ENCODE measurements at regions not wholly inside any gene's neighbourhood (a gene's known extent, or its start where the extent isn't known, plus 50 kb on each side); places are given as distances from the start of the nearest gene placed in this dataset.

GRCh38 chr11:109644152-109644551 lies 222.2 kb downstream of the C11orf87 start:
- FAIRE-seq: no peak
- H3K4me3 ChIP-seq (ENCODE audit: control insufficient read depth in 2 of 3, extremely low read depth in 1 of 3, insufficient read depth in 2 of 3, low read depth in 1 of 3, low read length in 3 of 3): no peak overlapping the region
- H3K27me3 ChIP-seq (ENCODE audit: control insufficient read depth, extremely low read depth, insufficient read depth, low read length): no peaks in the 10 kb centered on the region
- H3K27ac ChIP-seq (ENCODE audit: control insufficient read depth, insufficient read depth, low read length): no peak overlapping the region
- H2AFZ ChIP-seq (ENCODE audit: control insufficient read depth, low read length): no peak overlapping the region
- no peaks in the 10 kb centered on the region for H3K9me1 ChIP-seq (ENCODE audit: control insufficient read depth, extremely low read depth, insufficient read depth, low read length)
- H4K20me1 ChIP-seq (ENCODE audit: control insufficient read depth, extremely low read depth, insufficient read depth, low read length): no peaks in the 10 kb centered on the region
- DNase-seq (ENCODE audit: low read depth, low spot score): no peak
- H3K79me2 ChIP-seq (ENCODE audit: control insufficient read depth, insufficient read depth, low read length): no peaks in the 10 kb centered on the region
- H3K36me3 ChIP-seq (ENCODE audit: control insufficient read depth in 2 of 2, extremely low read depth in 1 of 2, insufficient read depth in 2 of 2, low read length in 2 of 2): no peaks in the 10 kb centered on the region
- no peak overlapping the region for H3K9ac ChIP-seq (ENCODE audit: control insufficient read depth, extremely low read depth, insufficient read depth, low read length)
- TF ChIP-seq EZH2 (IDR thresholded peaks at IDR 0.05; ENCODE audit: low read length) (no peak), CTCF (optimal IDR thresholded peaks at IDR 0.05 in 1 of 3, IDR thresholded peaks at IDR 0.05 in 1 of 3, conservative IDR thresholded peaks at IDR 0.05 in 1 of 3; ENCODE audit: extremely low read depth in 1 of 3, insufficient read depth in 2 of 3, low read length in 3 of 3) (no peak)
- no peaks in the 10 kb centered on the region for H3K9me3 ChIP-seq (ENCODE audit: control insufficient read depth, low read depth, low read length)
- H3K4me1 ChIP-seq (ENCODE audit: control insufficient read depth, extremely low read depth, insufficient read depth, low read length): no peaks in the 10 kb centered on the region
- H3K4me2 ChIP-seq (ENCODE audit: control insufficient read depth, extremely low read depth, insufficient read depth, low read depth, low read length): no peak overlapping the region
- dilution Hi-C loops (cut with MboI; ENCODE audit: extremely low pct_ligation_motif_present, low sequenced_read_pairs): no loop called here

GRCh38 chr11:109648804-109649203 lies 226.8 kb downstream of the C11orf87 start:
- no peaks in the 10 kb centered on the region for H3K79me2 ChIP-seq (ENCODE audit: control insufficient read depth, insufficient read depth, low read length)
- no peak overlapping the region for H3K4me3 ChIP-seq (ENCODE audit: control insufficient read depth in 2 of 3, extremely low read depth in 1 of 3, insufficient read depth in 2 of 3, low read depth in 1 of 3, low read length in 3 of 3)
- H3K9ac ChIP-seq (ENCODE audit: control insufficient read depth, extremely low read depth, insufficient read depth, low read length): no peak overlapping the region
- DNase-seq (ENCODE audit: low read depth, low spot score) (no peak), FAIRE-seq (no peak)
- H3K27me3 ChIP-seq (ENCODE audit: control insufficient read depth, extremely low read depth, insufficient read depth, low read length): no peaks in the 10 kb centered on the region
- no peak for TF ChIP-seq EZH2 (IDR thresholded peaks at IDR 0.05; ENCODE audit: low read length)
- no peak for TF ChIP-seq CTCF (optimal IDR thresholded peaks at IDR 0.05 in 1 of 3, IDR thresholded peaks at IDR 0.05 in 1 of 3, conservative IDR thresholded peaks at IDR 0.05 in 1 of 3; ENCODE audit: extremely low read depth in 1 of 3, insufficient read depth in 2 of 3, low read length in 3 of 3)
- dilution Hi-C loops (cut with MboI; ENCODE audit: extremely low pct_ligation_motif_present, low sequenced_read_pairs): no loop called here
- no peak overlapping the region for H2AFZ ChIP-seq (ENCODE audit: control insufficient read depth, low read length)
- no peaks in the 10 kb centered on the region for H4K20me1 ChIP-seq (ENCODE audit: control insufficient read depth, extremely low read depth, insufficient read depth, low read length)
- H3K9me3 ChIP-seq (ENCODE audit: control insufficient read depth, low read depth, low read length): no peaks in the 10 kb centered on the region
- no peaks in the 10 kb centered on the region for H3K4me1 ChIP-seq (ENCODE audit: control insufficient read depth, extremely low read depth, insufficient read depth, low read length)
- no peak overlapping the region for H3K27ac ChIP-seq (ENCODE audit: control insufficient read depth, insufficient read depth, low read length)
- H3K9me1 ChIP-seq (ENCODE audit: control insufficient read depth, extremely low read depth, insufficient read depth, low read length): no peaks in the 10 kb centered on the region
- no peaks in the 10 kb centered on the region for H3K36me3 ChIP-seq (ENCODE audit: control insufficient read depth in 2 of 2, extremely low read depth in 1 of 2, insufficient read depth in 2 of 2, low read length in 2 of 2)
- H3K4me2 ChIP-seq (ENCODE audit: control insufficient read depth, extremely low read depth, insufficient read depth, low read depth, low read length): no peak overlapping the region
